Ramos (cell line): ENCODE measurements at regions not wholly inside any gene's neighbourhood (a gene's known extent, or its start where the extent isn't known, plus 50 kb on each side); places are given as distances from the start of the nearest gene placed in this dataset.
"Not testable (repeated sequence)": the region's sequence is repeated elsewhere in the genome, so short reads cannot be mapped to it uniquely, and the experiment has no call there.

Source experiments
- in situ Hi-C: fragments of 300-500 bp; cut with MboI; formaldehyde crosslinking; loops from one replicate; pipeline ENCODE4 v1.14.3; 2022; ENCODE audit warnings: low sequenced_read_pairs; ENCODE audit not compliant: unreplicated experiment

GRCh38 chr11:95415837-95416304 is 184.9 kb upstream of the SESN3 start:
- in situ Hi-C loops, result no loop called here

- in situ Hi-C loops, result no loop called here
Measured at GRCh38 chr11:95414217-95414616, 183.2 kb upstream of the SESN3 start.

- in situ Hi-C loops, result no loop called here
Measured at GRCh38 chr11:95413761-95414160, 182.8 kb upstream of the SESN3 start.

GRCh38 chr11:95413021-95413420 is 182.0 kb upstream of the SESN3 start:
- in situ Hi-C loops, result no loop called here

GRCh38 chr11:95412074-95412473 is 181.1 kb upstream of the SESN3 start:
- in situ Hi-C loops, result no loop called here

GRCh38 chr11:95410707-95411106 is 179.7 kb upstream of the SESN3 start:
- in situ Hi-C loops, result not testable (repeated sequence)

GRCh38 chr11:95406271-95406670 is 175.3 kb upstream of the SESN3 start:
- in situ Hi-C loops, result no loop called here

- in situ Hi-C loops, result no loop called here
Measured at GRCh38 chr11:95404370-95404769, 173.4 kb upstream of the SESN3 start.

GRCh38 chr11:95398437-95399112 is 167.6 kb upstream of the SESN3 start:
- in situ Hi-C loops, result no loop called here

- in situ Hi-C loops, result no loop called here
Measured at GRCh38 chr11:95392644-95393043, 161.6 kb upstream of the SESN3 start.

GRCh38 chr11:95389427-95389826 is 158.4 kb upstream of the SESN3 start:
- in situ Hi-C loops, result no loop called here

- in situ Hi-C loops, result no loop called here
Measured at GRCh38 chr11:95388086-95388485, 157.1 kb upstream of the SESN3 start.

- in situ Hi-C loops, result no loop called here
Measured at GRCh38 chr11:95387325-95387724, 156.3 kb upstream of the SESN3 start.

GRCh38 chr11:95385577-95385976 is 154.6 kb upstream of the SESN3 start:
- in situ Hi-C loops, result no loop called here

- in situ Hi-C loops, result no loop called here
Measured at GRCh38 chr11:95379479-95379878, 148.5 kb upstream of the SESN3 start.

GRCh38 chr11:95378789-95379188 is 147.8 kb upstream of the SESN3 start:
- in situ Hi-C loops, result no loop called here

GRCh38 chr11:95378111-95378510 is 147.1 kb upstream of the SESN3 start:
- in situ Hi-C loops, result no loop called here

GRCh38 chr11:95375886-95376285 is 144.9 kb upstream of the SESN3 start:
- in situ Hi-C loops, result no loop called here

- in situ Hi-C loops, result no loop called here
Measured at GRCh38 chr11:95375451-95375850, 144.4 kb upstream of the SESN3 start.

- in situ Hi-C loops, result no loop called here
Measured at GRCh38 chr11:95374105-95374504, 143.1 kb upstream of the SESN3 start.

GRCh38 chr11:95373241-95373640 is 142.2 kb upstream of the SESN3 start:
- in situ Hi-C loops, result no loop called here

- in situ Hi-C loops, result no loop called here
Measured at GRCh38 chr11:95372097-95372656, 141.2 kb upstream of the SESN3 start.
